IMR-90 (cell line): ENCODE measurements at regions not wholly inside any gene's neighbourhood (a gene's known extent, or its start where the extent isn't known, plus 50 kb on each side); places are given as distances from the start of the nearest gene placed in this dataset.
A peak's percentile ranks its signal among the peaks of the same experiment; 100 is the strongest.

Source experiments
- ATAC-seq: fragments of 200-7000 bp; cut with Tn5 transposase; 2 replicates; pipeline ENCODE4 v1.9.1; 2020; ENCODE audit warnings: low read depth, mild to moderate bottlenecking, moderate library complexity
- BruUV-seq: library from RNA; stranded (reverse); fragments of 400-500 nt; replicated peaks from 2 replicates; lab custom pipeline; 2021; lab: Mats Ljungman, UMichigan
- CTCF ChIA-PET: fragments of 300-600 bp; formaldehyde crosslinking; extraction: SDS; loops from one replicate; lab custom pipeline; 2021; ENCODE audit warnings: antibody characterized with exemption; lab: Yijun Ruan, JAX
- POLR2A ChIA-PET: fragments of 300-600 bp; sonication (Branson Sonifier 250); formaldehyde crosslinking; loops from one replicate; lab custom pipeline; 2022; ENCODE audit warnings: antibody characterized with exemption; ENCODE audit not compliant: unreplicated experiment; lab: Charles Lee
- DNase-seq: peaks from one replicate; pipeline ENCODE4 v3.0.0; 2013
- H2AFZ ChIP-seq: replicated peaks from 2 replicates; pipeline ENCODE3; 2013; ENCODE audit warnings: low read length, mild to moderate bottlenecking; ENCODE audit not compliant: poor library complexity
- H2AK5ac ChIP-seq: 2 replicates; pipeline ENCODE4 v1.6.1; 2013; ENCODE audit warnings: low read depth, low read length, inconsistent platforms
- H2AK9ac ChIP-seq: replicated peaks from 2 replicates; pipeline ENCODE3; 2013; ENCODE audit warnings: mild to moderate bottlenecking, low read depth, low read length, moderate library complexity; ENCODE audit not compliant: poor library complexity
- H2BK120ac ChIP-seq: 2 replicates; pipeline ENCODE4 v1.6.1; 2013; ENCODE audit warnings: low read depth, low read length, inconsistent platforms
- H2BK15ac ChIP-seq: 3 replicates; pipeline ENCODE4 v1.6.1; 2013; ENCODE audit warnings: low read depth, low read length, inconsistent platforms
- H2BK20ac ChIP-seq: 2 replicates; pipeline ENCODE4 v1.6.1; 2013; ENCODE audit warnings: low read depth, mild to moderate bottlenecking, inconsistent platforms, low read length, moderate library complexity
- H2BK5ac ChIP-seq: 2 replicates; pipeline ENCODE4 v1.6.1; 2013; ENCODE audit warnings: mild to moderate bottlenecking, low read depth, low read length, inconsistent platforms; ENCODE audit not compliant: poor library complexity, severe bottlenecking
- H3K14ac ChIP-seq: replicated peaks from 2 replicates; pipeline ENCODE4 v1.6.1; 2013; ENCODE audit warnings: low read depth, low read length, inconsistent platforms
- H3K18ac ChIP-seq: 2 replicates; pipeline ENCODE4 v1.6.1; 2013; ENCODE audit warnings: low read depth, low read length, control low read depth
- H3K23ac ChIP-seq: 2 replicates; pipeline ENCODE4 v1.6.1; 2013; ENCODE audit warnings: low read depth, low read length, inconsistent platforms
- H3K27ac ChIP-seq: 2 replicates; pipeline ENCODE4 v1.5.1; 2013; ENCODE audit warnings: mild to moderate bottlenecking, control low read depth, low read length; ENCODE audit not compliant: insufficient read depth
- H3K27me3 ChIP-seq: 2 replicates; pipeline ENCODE4 v1.6.1; 2013; ENCODE audit warnings: low read length; ENCODE audit not compliant: control insufficient read depth, insufficient read depth
- H3K36me3 ChIP-seq: 2 replicates; pipeline ENCODE4 v1.6.1; 2013; ENCODE audit warnings: low read length, mixed read lengths; ENCODE audit not compliant: control insufficient read depth, insufficient read depth
- H3K4ac ChIP-seq: 2 replicates; pipeline ENCODE4 v1.6.1; 2013; ENCODE audit warnings: low read depth, low read length, inconsistent platforms
- H3K4me1 ChIP-seq: 2 replicates; pipeline ENCODE4 v1.6.1; 2013; ENCODE audit warnings: low read length, mixed read lengths; ENCODE audit not compliant: control insufficient read depth, insufficient read depth
- H3K4me2 ChIP-seq: 2 replicates; pipeline ENCODE4 v1.6.1; 2013; ENCODE audit warnings: low read depth, mild to moderate bottlenecking, control low read depth, low read length, moderate library complexity
- H3K4me3 ChIP-seq: 2 replicates; pipeline ENCODE4 v1.5.1; 2013; ENCODE audit warnings: low read depth, mild to moderate bottlenecking, control low read depth, low read length, moderate library complexity; ENCODE audit not compliant: insufficient read depth
- H3K56ac ChIP-seq: 2 replicates; pipeline ENCODE4 v1.6.1; 2013; ENCODE audit warnings: low read length, inconsistent platforms; ENCODE audit not compliant: insufficient read depth; ENCODE audit errors: extremely low read depth
- H3K79me1 ChIP-seq, 2 experiments: 2 replicates each; pipeline ENCODE4 v1.6.1; 2013; ENCODE audit warnings: low read length in 2 of 2, inconsistent platforms in 1 of 2, low read depth in 1 of 2
- H3K9ac ChIP-seq: 2 replicates; pipeline ENCODE4 v1.6.1; 2013; ENCODE audit warnings: low read depth, low read length, control low read depth
- H3K9me1 ChIP-seq: 2 replicates; pipeline ENCODE4 v1.6.1; 2013; ENCODE audit warnings: low read length, inconsistent platforms; ENCODE audit not compliant: insufficient read depth
- H3K9me3 ChIP-seq: 2 replicates; pipeline ENCODE4 v1.6.1; 2013; ENCODE audit warnings: low read length; ENCODE audit not compliant: control insufficient read depth, insufficient read depth
- H4K20me1 ChIP-seq: 2 replicates; pipeline ENCODE4 v1.6.1; 2013; ENCODE audit warnings: low read length, inconsistent platforms; ENCODE audit not compliant: insufficient read depth
- H4K5ac ChIP-seq: 2 replicates; pipeline ENCODE4 v1.6.1; 2013; ENCODE audit warnings: mild to moderate bottlenecking, low read depth, low read length, control low read depth
- H4K8ac ChIP-seq, 2 experiments: 2 replicates each; pipeline ENCODE4 v1.6.1; 2013; ENCODE audit warnings: low read depth in 2 of 2, low read length in 2 of 2, control low read depth in 1 of 2, inconsistent platforms in 1 of 2
- H4K91ac ChIP-seq: 2 replicates; pipeline ENCODE4 v1.6.1; 2013; ENCODE audit warnings: low read depth, low read length, inconsistent platforms; ENCODE audit not compliant: insufficient read depth
- BHLHE40 ChIP-seq: fragments of 150-350 bp; IDR thresholded peaks from 2 replicates; pipeline ENCODE4 v1.6.1; 2016; ENCODE audit warnings: mild to moderate bottlenecking, low read depth, low read length
- CEBPB ChIP-seq: IDR thresholded peaks from 2 replicates; pipeline ENCODE4 v1.6.1; 2012; ENCODE audit warnings: low read depth, low read length, improper control_type of control experiment
- CHD1 ChIP-seq: IDR thresholded peaks from 2 replicates; pipeline ENCODE4 v1.6.1; 2012; ENCODE audit warnings: low read depth, low read length, improper control_type of control experiment
- CTCF ChIP-seq: conservative IDR thresholded peaks from 2 replicates; pipeline ENCODE4 v1.5.1; 2012; ENCODE audit warnings: mild to moderate bottlenecking, low read depth, low read length, improper control_type of control experiment
- ELK1 ChIP-seq: fragments of 150-350 bp; IDR thresholded peaks from 2 replicates; pipeline ENCODE4 v1.6.1; 2016; ENCODE audit warnings: low read depth, mild to moderate bottlenecking, low read length, moderate library complexity, borderline replicate concordance
- FOS ChIP-seq: fragments of 150-350 bp; IDR thresholded peaks from 2 replicates; pipeline ENCODE4 v1.6.1; 2016; ENCODE audit warnings: low read depth, low read length
- MAFK ChIP-seq: IDR thresholded peaks from 2 replicates; pipeline ENCODE4 v1.6.1; 2012; ENCODE audit warnings: low read depth, low read length, improper control_type of control experiment
- MAZ ChIP-seq: IDR thresholded peaks from 2 replicates; pipeline ENCODE4 v1.6.1; 2012; ENCODE audit warnings: low read depth, mild to moderate bottlenecking, low read length, improper control_type of control experiment, moderate library complexity, borderline replicate concordance
- MXI1 ChIP-seq: IDR thresholded peaks from 2 replicates; pipeline ENCODE4 v1.6.1; 2012; ENCODE audit warnings: low read depth, mild to moderate bottlenecking, low read length, moderate library complexity, borderline replicate concordance
- NFE2L2 ChIP-seq: fragments of 150-350 bp; IDR thresholded peaks from 2 replicates; pipeline ENCODE4 v1.6.1; 2016; ENCODE audit warnings: low read depth, mild to moderate bottlenecking, low read length
- POLR2A ChIP-seq: IDR thresholded peaks from 2 replicates; pipeline ENCODE4 v1.6.1; 2012; ENCODE audit warnings: mild to moderate bottlenecking, low read depth, low read length
- RCOR1 ChIP-seq: IDR thresholded peaks from 2 replicates; pipeline ENCODE4 v1.6.1; 2012; ENCODE audit warnings: mild to moderate bottlenecking, low read length, improper control_type of control experiment; ENCODE audit not compliant: insufficient replicate concordance
- RFX5 ChIP-seq: IDR thresholded peaks from 2 replicates; pipeline ENCODE4 v1.8.0; 2012; ENCODE audit warnings: low read depth, mild to moderate bottlenecking, low read length, moderate library complexity
- SMC3 ChIP-seq: fragments of 150-350 bp; IDR thresholded peaks from 2 replicates; pipeline ENCODE4 v1.6.1; 2016; ENCODE audit warnings: low read depth, mild to moderate bottlenecking, antibody characterized with exemption, low read length, moderate library complexity
- USF2 ChIP-seq: fragments of 150-350 bp; IDR thresholded peaks from 2 replicates; pipeline ENCODE4 v1.6.1; 2017; ENCODE audit warnings: mild to moderate bottlenecking, antibody characterized with exemption, low read length, low read depth
- WGBS, 2 experiments: methylation state at CpG; one replicate each; pipeline versions ENCODE4 v1.1.5 to v1.1.7; 2013; ENCODE audit warnings: missing lambda C conversion rate in 2 of 2; ENCODE audit not compliant: insufficient read length in 1 of 2; ENCODE audit errors: extremely low coverage in 2 of 2; 5-methylcytosine and 5-hydroxymethylcytosine counted together
- dilution Hi-C: fragments of 300-500 bp; cut with HindIII; formaldehyde crosslinking; loops from one replicate; pipeline ENCODE4 v1.14.3; 2018; ENCODE audit warnings: low sequenced_read_pairs; ENCODE audit not compliant: unreplicated experiment
- in situ Hi-C: fragments of 300-500 bp; cut with MboI; formaldehyde crosslinking; loops from 3 replicates; pipeline ENCODE4 v1.14.3; 2019; ENCODE audit warnings: low sequenced_read_pairs, inconsistent platforms, mixed read lengths
- intact Hi-C: fragments of 100-400 bp; cut with micrococcal nuclease; formaldehyde crosslinking; loops from 2 replicates; pipeline ENCODE4 v1.10.0; 2022

- Histone ChIP-seq H3K4ac (peak overlapping the region; percentile 98), H2BK20ac (peak overlapping the region; percentile 100), H4K8ac (peak overlapping the region; percentile 93), H3K4me1 (peaks cover 33% of the 10 kb centered on the region), H3K9me1 (peaks cover 24% of the 10 kb centered on the region), H3K27me3 (no peaks in the 10 kb centered on the region), H2AK9ac (peak overlapping the region; percentile 48), H3K79me1 (no peaks in the 10 kb centered on the region), H3K14ac (peak overlapping the region; percentile 91), H3K27ac (peak overlapping the region; percentile 83), H3K36me3 (no peaks in the 10 kb centered on the region), H3K9me3 (no peaks in the 10 kb centered on the region), H4K20me1 (no peaks in the 10 kb centered on the region), H2AK5ac (peak overlapping the region; percentile 96), H4K91ac (peak overlapping the region; percentile 99), H3K23ac (peak overlapping the region; percentile 96), H2AFZ (peak overlapping the region; percentile 75), H4K5ac (peak overlapping the region; percentile 27), H3K4me2 (no peak overlapping the region), H2BK120ac (peak overlapping the region; percentile 99), H2BK5ac (peak overlapping the region; percentile 84), H2BK15ac (peak overlapping the region; percentile 73), H3K4me3 (no peak overlapping the region), H3K56ac (peak overlapping the region; percentile 95), H3K9ac (peak overlapping the region; percentile 3), H3K18ac (peak overlapping the region; percentile 95)
- intact Hi-C loops (no loop called here), in situ Hi-C loops (no loop called here), dilution Hi-C loops (no loop called here)
- ChIA-PET POLR2A (interaction anchor here (0.5 to 0.8 kb wide), 3 partner anchors 23 to 982 kb away, joined by 3 to 4 read pairs (median 3); no protein-coding TSS in a partner anchor), CTCF (interaction anchor here (0.6 kb wide), 1 partner anchor 557 kb away, joined by 3 read pairs; no protein-coding TSS in a partner anchor)
- BruUV-seq = no TSS peak
- DNase-seq = peak; percentile 98
- peak; percentile 72 for ATAC-seq
- 30% methylated on average over 3 of the region's 10 CpGs; no CpG with 5 or more reads in 1 of the 2 experiments for WGBS, 2 experiments
- no peak for TF ChIP-seq CTCF
- no peak for TF ChIP-seq SMC3
- 0 out of 2 replicates have a peak, but pooled peaks have one; percentile 41 for TF ChIP-seq MXI1
- TF ChIP-seq RFX5 = no peak
- TF ChIP-seq BHLHE40 = 0 out of 2 replicates have a peak, but pooled peaks have one; percentile 42
- TF ChIP-seq POLR2A = no peak
- no peak for TF ChIP-seq NFE2L2
- peak; percentile 90 for TF ChIP-seq FOS
- no peak for TF ChIP-seq MAFK
- TF ChIP-seq CEBPB = peak; percentile 65
- no peak for TF ChIP-seq CHD1
- no peak for TF ChIP-seq MAZ
- TF ChIP-seq RCOR1 = peak; percentile 24
- no peak for TF ChIP-seq ELK1
- TF ChIP-seq USF2 = no peak
These were observed 481.1 kb upstream of the USP24 start for GRCh38 chr1:55696181-55696754.
